ENCODE measurements at regions not wholly inside any gene's neighbourhood (a gene's known extent, or its start where the extent isn't known, plus 50 kb on each side); places are given as distances from the start of the nearest gene placed in this dataset.

DNA sequence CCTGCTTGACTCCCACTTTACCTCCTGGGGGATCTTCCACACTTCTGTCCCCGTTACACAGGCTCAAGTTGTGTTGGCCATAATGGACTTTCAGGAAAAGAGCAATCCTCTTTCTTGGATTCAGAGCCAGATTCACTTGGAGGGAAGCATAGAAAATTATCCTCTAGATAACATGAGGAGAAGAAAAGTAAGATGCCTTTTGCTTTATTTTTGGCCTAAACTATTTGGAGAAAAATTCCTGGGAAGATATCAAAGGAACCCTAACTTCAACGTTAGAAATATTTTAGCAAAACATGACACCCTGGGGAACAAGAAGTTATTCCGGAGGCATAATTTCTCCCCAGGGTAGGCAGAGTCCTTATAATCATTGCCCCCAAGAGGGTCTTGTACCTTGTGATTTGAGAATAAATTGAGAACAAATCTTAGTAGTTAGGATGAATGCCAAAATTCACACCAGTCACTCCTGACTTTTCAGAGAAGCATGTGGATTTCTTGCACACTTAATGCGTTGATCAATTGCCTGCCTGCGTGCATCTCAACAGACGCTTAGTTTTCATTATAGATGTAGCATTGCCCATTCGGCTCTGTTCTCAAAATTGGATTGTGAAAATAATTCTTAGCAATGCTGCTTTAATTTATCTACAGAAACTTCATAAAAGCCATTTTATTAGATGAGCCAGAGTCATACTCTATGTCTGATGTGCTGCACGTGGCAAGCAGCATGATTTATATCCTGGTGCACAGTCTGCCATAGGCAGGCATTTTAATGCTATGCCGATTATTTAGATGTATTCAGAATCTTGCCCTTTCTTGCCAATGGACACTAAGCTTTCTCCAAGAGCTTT, 224.4 kb downstream of the C7orf25 start:
- no peak for DNase-seq (ENCODE audit: low read depth, low spot score)
- TF ChIP-seq, protein P1, sequence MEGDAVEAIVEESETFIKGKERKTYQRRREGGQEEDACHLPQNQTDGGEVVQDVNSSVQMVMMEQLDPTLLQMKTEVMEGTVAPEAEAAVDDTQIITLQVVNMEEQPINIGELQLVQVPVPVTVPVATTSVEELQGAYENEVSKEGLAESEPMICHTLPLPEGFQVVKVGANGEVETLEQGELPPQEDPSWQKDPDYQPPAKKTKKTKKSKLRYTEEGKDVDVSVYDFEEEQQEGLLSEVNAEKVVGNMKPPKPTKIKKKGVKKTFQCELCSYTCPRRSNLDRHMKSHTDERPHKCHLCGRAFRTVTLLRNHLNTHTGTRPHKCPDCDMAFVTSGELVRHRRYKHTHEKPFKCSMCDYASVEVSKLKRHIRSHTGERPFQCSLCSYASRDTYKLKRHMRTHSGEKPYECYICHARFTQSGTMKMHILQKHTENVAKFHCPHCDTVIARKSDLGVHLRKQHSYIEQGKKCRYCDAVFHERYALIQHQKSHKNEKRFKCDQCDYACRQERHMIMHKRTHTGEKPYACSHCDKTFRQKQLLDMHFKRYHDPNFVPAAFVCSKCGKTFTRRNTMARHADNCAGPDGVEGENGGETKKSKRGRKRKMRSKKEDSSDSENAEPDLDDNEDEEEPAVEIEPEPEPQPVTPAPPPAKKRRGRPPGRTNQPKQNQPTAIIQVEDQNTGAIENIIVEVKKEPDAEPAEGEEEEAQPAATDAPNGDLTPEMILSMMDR (IDR thresholded peaks at IDR 0.05; ENCODE audit: low read depth, low read length): no peak
- in situ Hi-C loops (cut with HindIII; ENCODE audit: low sequenced_read_pairs): no loop called here
- H3K4me3 ChIP-seq (ENCODE audit: low read depth, low read length): no peak overlapping the region

DNA sequence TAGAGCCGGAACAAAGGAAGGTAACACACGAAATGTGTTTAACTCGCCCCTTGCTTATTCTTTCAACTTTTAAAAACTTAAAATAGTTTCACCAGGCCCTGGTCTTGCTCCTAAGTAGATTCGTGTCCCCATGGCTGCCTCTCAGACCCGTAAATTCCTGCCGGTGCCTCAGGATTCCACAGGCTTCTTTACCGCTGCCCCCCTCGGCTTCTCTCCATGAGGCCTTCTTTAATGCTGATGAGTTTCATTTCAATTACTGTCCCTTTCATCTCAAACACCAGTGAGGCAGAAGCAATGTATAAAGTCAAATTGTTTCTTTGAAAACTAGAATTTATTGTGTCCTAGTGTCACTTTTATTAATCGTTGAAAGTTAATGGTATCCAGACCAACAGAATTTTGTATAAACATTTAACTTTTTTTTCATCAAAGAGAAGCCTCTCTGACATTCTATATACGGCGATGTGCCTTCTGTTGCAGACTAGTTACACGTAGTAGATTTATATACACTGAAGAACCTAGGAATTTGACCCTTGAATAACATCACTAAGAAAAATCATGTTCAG, 225.2 kb downstream of the C7orf25 start:
- TF ChIP-seq, protein P1 (IDR thresholded peaks at IDR 0.05; ENCODE audit: low read depth, low read length): no peak
- H3K4me3 ChIP-seq (ENCODE audit: low read depth, low read length): no peak overlapping the region
- DNase-seq (ENCODE audit: low read depth, low spot score): no peak
- in situ Hi-C loops (cut with HindIII; ENCODE audit: low sequenced_read_pairs): no loop called here

DNA sequence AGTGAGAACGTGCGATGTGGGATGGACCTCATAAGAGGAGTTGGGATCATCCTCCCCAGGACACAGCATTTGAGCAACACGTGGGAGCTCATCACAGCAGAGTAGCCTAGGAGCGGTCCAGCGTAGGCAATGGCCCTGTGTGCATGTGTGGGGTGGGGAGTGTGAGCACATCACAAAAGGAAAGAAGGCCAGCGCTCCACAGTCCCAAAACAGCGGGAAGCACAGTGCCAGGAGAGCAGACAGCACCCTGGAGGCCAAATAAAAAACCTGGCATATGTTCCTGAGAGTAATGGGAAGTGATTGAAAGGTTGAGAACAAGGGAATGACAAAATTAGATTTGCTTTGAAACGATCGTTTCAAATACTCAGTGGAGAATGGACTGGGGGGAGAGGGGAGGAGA, 226.0 kb downstream of the C7orf25 start:
- in situ Hi-C loops (cut with HindIII; ENCODE audit: low sequenced_read_pairs): no loop called here
- no peak for DNase-seq (ENCODE audit: low read depth, low spot score)
- TF ChIP-seq, protein P1 (IDR thresholded peaks at IDR 0.05; ENCODE audit: low read depth, low read length): no peak
- no peak overlapping the region for H3K4me3 ChIP-seq (ENCODE audit: low read depth, low read length)

DNA sequence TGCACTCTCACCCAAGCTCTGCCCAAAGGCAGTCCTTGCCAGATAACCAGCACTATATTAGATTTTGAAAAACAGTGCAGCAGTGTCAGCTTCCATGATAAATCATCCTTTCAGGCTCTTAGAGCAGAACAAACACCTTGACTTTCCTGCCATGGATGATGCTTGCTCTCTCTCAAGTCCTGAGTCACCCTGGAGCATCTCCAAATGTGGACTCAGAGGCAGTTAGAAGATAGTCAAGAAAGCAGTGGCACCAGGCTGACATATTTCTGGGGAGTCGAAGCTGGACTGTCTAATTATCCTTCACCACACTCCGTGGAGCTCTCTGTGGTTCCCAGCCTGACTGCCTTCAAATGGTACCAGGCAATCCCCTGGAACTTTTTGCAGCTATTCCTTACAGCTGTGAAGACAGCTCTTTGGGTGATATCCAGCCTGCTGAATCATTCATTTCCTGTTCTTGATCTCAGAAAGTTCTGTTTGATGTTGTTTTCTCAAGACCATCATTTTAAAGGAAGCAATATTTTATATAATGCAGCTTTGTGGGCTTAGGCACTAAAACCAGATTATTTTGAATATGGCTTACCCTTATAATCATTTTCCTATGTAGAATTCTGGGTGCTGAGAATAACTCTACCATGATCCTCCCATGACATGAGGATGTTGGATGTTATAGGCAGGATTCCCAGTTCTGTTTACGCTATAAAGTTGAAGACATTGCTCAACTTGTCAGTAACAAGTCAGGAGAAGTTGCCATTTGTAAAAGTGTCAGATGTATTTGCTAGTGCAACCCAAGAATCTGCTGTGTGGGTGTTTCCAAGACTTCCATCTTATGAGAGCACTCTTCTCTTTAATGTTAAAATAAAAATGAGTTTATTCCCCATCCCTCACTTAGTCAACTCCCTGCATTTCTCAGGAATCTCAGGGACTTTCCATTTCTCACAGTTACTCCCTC, 233.8 kb downstream of the C7orf25 start:
- TF ChIP-seq, protein P1 (IDR thresholded peaks at IDR 0.05; ENCODE audit: low read depth, low read length): no peak
- H3K4me3 ChIP-seq (ENCODE audit: low read depth, low read length): no peak overlapping the region
- DNase-seq (ENCODE audit: low read depth, low spot score): peak; percentile 94
- in situ Hi-C loops (cut with HindIII; ENCODE audit: low sequenced_read_pairs): no loop called here

DNA sequence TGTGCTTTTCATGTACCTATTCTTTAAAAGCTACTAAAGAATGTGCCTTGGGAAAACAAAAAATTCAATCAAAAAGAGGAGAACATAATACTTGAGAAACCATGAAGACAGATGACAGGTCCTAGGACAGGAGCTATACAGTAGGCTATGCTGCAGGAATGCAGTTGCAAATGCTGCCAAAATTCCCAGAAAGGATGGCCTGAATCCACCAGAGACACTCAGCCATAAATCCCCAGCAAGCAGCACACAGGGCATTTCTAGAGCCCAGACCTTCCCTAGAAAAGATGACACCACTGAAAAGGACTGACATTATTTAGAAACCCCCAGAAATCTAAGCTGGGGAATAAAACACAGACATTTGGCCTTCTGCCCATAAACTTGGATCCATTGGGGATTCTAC, 237.3 kb downstream of the C7orf25 start:
- TF ChIP-seq, protein P1 (IDR thresholded peaks at IDR 0.05; ENCODE audit: low read depth, low read length): no peak
- in situ Hi-C loops (cut with HindIII; ENCODE audit: low sequenced_read_pairs): no loop called here

GRCh38 chr7:42673951-42674350, 237.9 kb downstream of the C7orf25 start:
- TF ChIP-seq, protein P1 (IDR thresholded peaks at IDR 0.05; ENCODE audit: low read depth, low read length): no peak
- no peak overlapping the region for H3K4me3 ChIP-seq (ENCODE audit: low read depth, low read length)
- DNase-seq (ENCODE audit: low read depth, low spot score): no peak
- in situ Hi-C loops (cut with HindIII; ENCODE audit: low sequenced_read_pairs): no loop called here

More for the DNA sequence above, 237.3 kb downstream of the C7orf25 start:
- no peak overlapping the region for H3K4me3 ChIP-seq (ENCODE audit: low read depth, low read length)
- DNase-seq (ENCODE audit: low read depth, low spot score): no peak

Data from astrocyte of the spinal cord (primary cell).